Neuron (in vitro differentiated cells): ENCODE measurements at regions not wholly inside any gene's neighbourhood (a gene's known extent, or its start where the extent isn't known, plus 50 kb on each side); places are given as distances from the start of the nearest gene placed in this dataset.

Experiments used
- H2AFZ ChIP-seq: one replicate; pipeline ENCODE4 v1.6.1; 2013; ENCODE audit warnings: low read depth, mild to moderate bottlenecking, inconsistent platforms, low read length, moderate library complexity
- H3K27me3 ChIP-seq: one replicate; pipeline ENCODE4 v1.6.1; 2013; ENCODE audit warnings: low read length; ENCODE audit not compliant: insufficient read depth
- H3K36me3 ChIP-seq: one replicate; pipeline ENCODE4 v1.6.1; 2013; ENCODE audit warnings: low read length; ENCODE audit not compliant: insufficient read depth
- H3K4me1 ChIP-seq: one replicate; pipeline ENCODE4 v1.6.1; 2013; ENCODE audit warnings: low read length; ENCODE audit not compliant: insufficient read depth
- H3K4me3 ChIP-seq: 2 replicates; pipeline ENCODE4 v1.5.1; 2013; ENCODE audit warnings: mild to moderate bottlenecking, low read length, moderate library complexity
- H3K9me3 ChIP-seq: one replicate; pipeline ENCODE4 v1.6.1; 2013; ENCODE audit warnings: low read length

GRCh38 chr6:62400521-62401259, 114.7 kb upstream of the KHDRBS2 start:
- H3K4me3 ChIP-seq: no peak overlapping the region
- H3K27me3 ChIP-seq: no peaks in the 10 kb centered on the region
- H3K4me1 ChIP-seq: no peaks in the 10 kb centered on the region
- H3K36me3 ChIP-seq: no peaks in the 10 kb centered on the region
- H3K9me3 ChIP-seq: no peaks in the 10 kb centered on the region
- no peak overlapping the region for H2AFZ ChIP-seq

DNA sequence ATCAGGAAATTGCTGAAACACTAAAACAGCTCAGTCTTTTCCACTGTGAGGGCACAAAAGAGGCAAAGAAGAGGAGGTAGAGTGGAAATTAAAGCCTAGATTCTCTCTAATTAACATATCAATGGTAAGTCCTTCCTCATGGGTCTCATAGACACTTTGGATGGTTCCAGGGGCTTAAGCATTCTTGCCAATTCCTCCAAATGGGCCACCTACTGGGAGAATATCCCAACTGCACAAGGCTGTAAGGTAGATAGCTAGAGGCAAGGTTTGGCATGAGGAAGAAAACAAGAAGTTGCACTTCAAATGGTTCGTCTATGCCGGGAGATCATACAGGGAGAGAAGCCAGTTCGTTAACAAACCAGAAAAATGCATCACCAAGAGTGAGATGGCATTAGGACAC, 107.6 kb upstream of the KHDRBS2 start:
- H2AFZ ChIP-seq: no peak overlapping the region
- no peaks in the 10 kb centered on the region for H3K4me1 ChIP-seq
- H3K36me3 ChIP-seq: no peaks in the 10 kb centered on the region
- no peak overlapping the region for H3K4me3 ChIP-seq
- no peaks in the 10 kb centered on the region for H3K9me3 ChIP-seq
- H3K27me3 ChIP-seq: no peaks in the 10 kb centered on the region

GRCh38 chr6:62392291-62392690, 106.3 kb upstream of the KHDRBS2 start:
- H3K36me3 ChIP-seq: no peaks in the 10 kb centered on the region
- no peaks in the 10 kb centered on the region for H3K27me3 ChIP-seq
- H3K4me3 ChIP-seq: no peak overlapping the region
- no peaks in the 10 kb centered on the region for H3K4me1 ChIP-seq
- no peaks in the 10 kb centered on the region for H3K9me3 ChIP-seq
- H2AFZ ChIP-seq: no peak overlapping the region

DNA sequence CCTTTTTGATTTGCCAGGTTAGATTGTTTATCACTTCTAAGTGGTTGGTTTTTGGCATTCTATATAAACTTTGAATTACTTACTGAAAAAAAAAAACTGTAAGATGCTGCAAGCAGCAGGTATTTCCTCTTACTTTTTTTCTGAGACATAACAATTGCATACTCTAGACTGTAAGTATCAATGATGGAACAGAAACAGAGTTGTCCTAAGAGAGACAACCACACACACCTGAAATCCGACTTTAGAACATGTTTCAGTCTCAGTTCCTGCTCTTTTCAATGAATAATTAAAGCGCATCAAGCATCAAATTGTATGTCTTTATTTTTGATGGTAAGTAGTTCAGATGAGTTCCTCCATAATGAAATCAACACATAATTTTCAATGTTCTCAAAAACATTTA, 105.3 kb upstream of the KHDRBS2 start:
- H3K4me3 ChIP-seq: no peak overlapping the region
- H3K9me3 ChIP-seq: no peaks in the 10 kb centered on the region
- H3K27me3 ChIP-seq: no peaks in the 10 kb centered on the region
- no peaks in the 10 kb centered on the region for H3K36me3 ChIP-seq
- no peaks in the 10 kb centered on the region for H3K4me1 ChIP-seq
- H2AFZ ChIP-seq: no peak overlapping the region

DNA sequence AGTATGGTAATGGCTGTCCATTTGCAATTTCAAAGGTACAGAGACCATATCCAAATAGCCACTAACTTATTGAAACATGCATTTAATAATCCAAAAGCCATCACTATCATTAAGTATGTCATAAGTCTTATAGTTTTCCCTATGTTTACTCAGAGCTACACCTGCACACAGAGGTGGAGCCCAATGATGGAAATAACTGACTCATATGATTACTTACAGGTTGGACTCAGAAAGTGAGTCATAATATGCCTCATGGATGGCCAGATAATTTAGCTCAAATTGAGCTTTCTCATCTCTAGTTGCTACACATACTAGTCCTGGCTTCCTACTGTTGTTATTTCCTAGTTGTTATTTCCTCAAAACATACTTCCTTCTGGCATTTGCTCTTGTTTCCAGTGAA, 104.4 kb upstream of the KHDRBS2 start:
- H3K9me3 ChIP-seq: no peaks in the 10 kb centered on the region
- no peaks in the 10 kb centered on the region for H3K36me3 ChIP-seq
- no peaks in the 10 kb centered on the region for H3K4me1 ChIP-seq
- no peaks in the 10 kb centered on the region for H3K27me3 ChIP-seq
- H3K4me3 ChIP-seq: no peak overlapping the region
- no peak overlapping the region for H2AFZ ChIP-seq

- no peak overlapping the region for H3K4me3 ChIP-seq
- H2AFZ ChIP-seq: no peak overlapping the region
- H3K27me3 ChIP-seq: no peaks in the 10 kb centered on the region
Measured at GRCh38 chr6:62371453-62372210, 85.6 kb upstream of the KHDRBS2 start.

DNA sequence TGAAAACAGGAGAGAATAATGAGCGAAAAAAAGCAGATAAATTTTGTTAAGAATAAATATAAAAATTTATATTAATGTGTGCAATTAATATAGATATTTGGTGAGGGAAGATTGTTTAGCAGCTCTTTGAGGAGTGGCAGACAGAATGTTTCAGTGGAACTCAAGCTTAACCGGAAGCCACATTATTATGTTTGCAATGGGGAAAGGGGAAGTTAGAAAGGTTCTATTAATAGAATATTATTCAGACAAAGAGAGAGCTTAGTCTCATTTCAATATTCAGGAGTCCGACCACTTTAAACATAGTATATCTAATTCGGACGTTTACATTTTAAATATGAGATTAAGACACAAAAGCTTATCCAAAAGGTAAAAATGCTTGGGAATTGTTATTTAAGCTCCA, 81.6 kb upstream of the KHDRBS2 start:
- Histone ChIP-seq H3K36me3 (no peaks in the 10 kb centered on the region), H2AFZ (no peak overlapping the region), H3K9me3 (no peaks in the 10 kb centered on the region), H3K4me1 (peaks cover 12% of the 10 kb centered on the region), H3K27me3 (no peaks in the 10 kb centered on the region), H3K4me3 (no peak overlapping the region)

More at GRCh38 chr6:62371453-62372210, 85.6 kb upstream of the KHDRBS2 start:
- H3K36me3 ChIP-seq: no peaks in the 10 kb centered on the region
- peaks cover 14% of the 10 kb centered on the region for H3K4me1 ChIP-seq
- H3K9me3 ChIP-seq: no peaks in the 10 kb centered on the region

DNA sequence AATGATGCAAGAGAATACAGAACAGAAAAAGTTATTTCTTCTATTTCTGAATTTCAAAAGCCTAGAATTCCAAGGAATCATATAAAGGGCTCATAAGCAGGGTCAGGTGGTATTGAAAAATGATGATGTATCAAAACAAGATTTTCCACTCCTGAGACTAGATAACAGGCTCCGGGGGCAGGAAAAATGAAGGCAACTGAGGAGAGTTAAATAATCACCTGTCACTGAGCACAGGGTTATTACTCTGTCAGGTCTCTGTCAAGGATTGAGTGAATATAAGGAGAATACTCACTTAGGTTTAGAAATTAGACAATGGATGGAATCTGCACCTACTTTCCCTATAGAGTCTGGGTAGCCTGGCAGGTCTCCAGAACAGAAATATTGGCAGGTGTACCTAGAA, 76.1 kb upstream of the KHDRBS2 start:
- Histone ChIP-seq H3K9me3 (no peaks in the 10 kb centered on the region), H2AFZ (peak overlapping the region; percentile 26), H3K4me3 (no peak overlapping the region), H3K27me3 (no peaks in the 10 kb centered on the region), H3K36me3 (no peaks in the 10 kb centered on the region), H3K4me1 (no peaks in the 10 kb centered on the region)

GRCh38 chr6:62357835-62358234, 71.8 kb upstream of the KHDRBS2 start:
- H3K9me3 ChIP-seq: no peaks in the 10 kb centered on the region

GRCh38 chr6:62354261-62354660, 68.2 kb upstream of the KHDRBS2 start:
- Histone ChIP-seq H3K36me3 (no peaks in the 10 kb centered on the region), H3K4me1 (peaks cover 11% of the 10 kb centered on the region), H3K9me3 (no peaks in the 10 kb centered on the region), H3K4me3 (no peak overlapping the region), H2AFZ (peak overlapping the region; percentile 15), H3K27me3 (no peaks in the 10 kb centered on the region)

More at GRCh38 chr6:62357835-62358234, 71.8 kb upstream of the KHDRBS2 start:
- H2AFZ ChIP-seq: no peak overlapping the region
- H3K4me3 ChIP-seq: no peak overlapping the region
- H3K36me3 ChIP-seq: no peaks in the 10 kb centered on the region
- no peaks in the 10 kb centered on the region for H3K27me3 ChIP-seq
- peaks cover 11% of the 10 kb centered on the region for H3K4me1 ChIP-seq

DNA sequence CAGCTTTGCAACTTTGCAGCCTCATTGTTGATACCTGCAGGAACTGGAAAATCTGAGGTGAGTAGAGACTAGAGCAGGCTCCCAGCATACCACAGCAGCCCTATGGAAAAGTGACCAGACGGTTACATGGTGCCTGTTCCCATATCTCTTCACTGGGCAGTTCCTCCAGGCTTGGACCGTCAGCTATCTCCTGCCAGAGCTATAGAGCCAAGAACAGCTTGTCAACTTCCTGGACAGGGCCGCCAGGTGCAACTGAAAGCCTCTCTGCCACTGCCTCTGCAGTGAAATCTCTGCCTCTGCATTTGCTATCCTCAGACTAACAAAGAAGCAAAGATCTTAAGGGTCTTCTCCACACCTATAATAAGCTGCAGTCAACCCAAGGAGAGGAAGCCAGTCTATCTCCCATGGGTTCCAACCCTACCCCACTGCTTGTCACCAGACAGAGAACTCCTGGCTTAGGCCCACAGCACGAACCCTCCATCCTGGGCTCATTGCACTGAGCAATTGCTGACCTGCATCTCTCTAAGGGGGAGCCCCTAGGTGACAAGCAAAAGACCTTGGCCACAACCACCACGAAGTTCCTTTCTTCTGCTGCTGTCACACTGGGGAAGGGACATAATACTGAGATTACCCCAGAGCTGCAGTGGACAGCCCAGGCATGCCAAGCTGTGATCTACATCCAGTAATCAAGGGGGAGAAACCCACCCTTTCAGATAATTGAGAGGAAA, 60.1 kb upstream of the KHDRBS2 start:
- no peaks in the 10 kb centered on the region for H3K36me3 ChIP-seq
- H3K27me3 ChIP-seq: no peaks in the 10 kb centered on the region
- H3K4me1 ChIP-seq: no peaks in the 10 kb centered on the region
- H3K4me3 ChIP-seq: no peak overlapping the region
- H3K9me3 ChIP-seq: no peaks in the 10 kb centered on the region
- no peak overlapping the region for H2AFZ ChIP-seq

- H3K27me3 ChIP-seq: no peaks in the 10 kb centered on the region
- no peak overlapping the region for H3K4me3 ChIP-seq
- no peaks in the 10 kb centered on the region for H3K36me3 ChIP-seq
- H3K9me3 ChIP-seq: no peaks in the 10 kb centered on the region
- H3K4me1 ChIP-seq: no peaks in the 10 kb centered on the region
- no peak overlapping the region for H2AFZ ChIP-seq
Measured at GRCh38 chr6:62345446-62345845, 59.4 kb upstream of the KHDRBS2 start.

DNA sequence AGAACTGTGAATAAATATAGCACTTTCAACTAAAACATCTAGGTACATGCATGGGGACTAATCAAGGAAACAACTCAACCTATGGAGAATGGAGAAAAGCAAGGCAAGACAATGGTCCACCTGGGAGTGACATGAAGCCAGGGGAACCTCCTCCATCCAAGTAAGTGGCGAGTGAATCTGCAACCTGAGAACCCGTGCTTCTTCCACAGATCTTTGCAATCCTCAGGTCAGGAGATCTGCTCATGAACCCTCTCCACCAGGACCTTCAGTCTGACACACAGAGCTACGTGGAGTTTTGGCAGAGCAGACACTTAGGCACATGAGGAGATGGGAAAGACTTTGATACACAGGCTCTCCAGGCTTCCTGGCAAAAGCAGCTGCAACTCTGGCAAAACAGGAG, 58.8 kb upstream of the KHDRBS2 start:
- no peaks in the 10 kb centered on the region for H3K36me3 ChIP-seq
- H2AFZ ChIP-seq: no peak overlapping the region
- no peaks in the 10 kb centered on the region for H3K27me3 ChIP-seq
- H3K9me3 ChIP-seq: no peaks in the 10 kb centered on the region
- H3K4me1 ChIP-seq: no peaks in the 10 kb centered on the region
- H3K4me3 ChIP-seq: no peak overlapping the region
